ENCODE measurements at regions not wholly inside any gene's neighbourhood (a gene's known extent, or its start where the extent isn't known, plus 50 kb on each side); places are given as distances from the start of the nearest gene placed in this dataset.

- Histone ChIP-seq H3K4me1 (no peaks in the 10 kb centered on the region), H3K27me3 (no peaks in the 10 kb centered on the region), H3K27ac (no peak overlapping the region), H3K9me3 (no peaks in the 10 kb centered on the region), H3K4me3 (no peak overlapping the region), H3K36me3 (no peaks in the 10 kb centered on the region)
- DNase-seq: no peak
- TF ChIP-seq CTCF (IDR thresholded peaks at IDR 0.05) (no peak), POLR2A (IDR thresholded peaks at IDR 0.05) (no peak)
Measured at GRCh38 chr12:88336076-88336739, 194.1 kb downstream of the TMTC3 start.

GRCh38 chr12:88338486-88338885 is 196.4 kb downstream of the TMTC3 start:
- H3K36me3 ChIP-seq: no peaks in the 10 kb centered on the region
- no peak overlapping the region for H3K27ac ChIP-seq
- no peaks in the 10 kb centered on the region for H3K9me3 ChIP-seq
- no peak overlapping the region for H3K4me3 ChIP-seq
- H3K4me1 ChIP-seq: no peaks in the 10 kb centered on the region
- no peak for DNase-seq
- TF ChIP-seq POLR2A (IDR thresholded peaks at IDR 0.05) (no peak), CTCF (IDR thresholded peaks at IDR 0.05) (no peak)
- no peaks in the 10 kb centered on the region for H3K27me3 ChIP-seq

GRCh38 chr12:88339254-88339949 is 197.3 kb downstream of the TMTC3 start:
- TF ChIP-seq CTCF (IDR thresholded peaks at IDR 0.05) (no peak), POLR2A (IDR thresholded peaks at IDR 0.05) (no peak)
- H3K4me3 ChIP-seq: no peak overlapping the region
- no peaks in the 10 kb centered on the region for H3K9me3 ChIP-seq
- no peaks in the 10 kb centered on the region for H3K4me1 ChIP-seq
- no peak overlapping the region for H3K27ac ChIP-seq
- no peaks in the 10 kb centered on the region for H3K36me3 ChIP-seq
- DNase-seq: no peak
- no peaks in the 10 kb centered on the region for H3K27me3 ChIP-seq

GRCh38 chr12:88339966-88340365 is 197.9 kb downstream of the TMTC3 start:
- H3K36me3 ChIP-seq: no peaks in the 10 kb centered on the region
- no peak for DNase-seq
- no peak overlapping the region for H3K27ac ChIP-seq
- TF ChIP-seq POLR2A (IDR thresholded peaks at IDR 0.05) (no peak), CTCF (IDR thresholded peaks at IDR 0.05) (no peak)
- no peaks in the 10 kb centered on the region for H3K27me3 ChIP-seq
- H3K4me1 ChIP-seq: no peaks in the 10 kb centered on the region
- no peaks in the 10 kb centered on the region for H3K9me3 ChIP-seq
- H3K4me3 ChIP-seq: no peak overlapping the region

- H3K27me3 ChIP-seq: no peaks in the 10 kb centered on the region
- H3K27ac ChIP-seq: no peak overlapping the region
- H3K36me3 ChIP-seq: no peaks in the 10 kb centered on the region
- H3K4me1 ChIP-seq: no peaks in the 10 kb centered on the region
- DNase-seq: no peak
- H3K9me3 ChIP-seq: no peaks in the 10 kb centered on the region
- TF ChIP-seq POLR2A (IDR thresholded peaks at IDR 0.05) (no peak), CTCF (IDR thresholded peaks at IDR 0.05) (no peak)
- H3K4me3 ChIP-seq: no peak overlapping the region
Measured at GRCh38 chr12:88342251-88342806, 200.2 kb downstream of the TMTC3 start.
